ENCODE measurements at regions not wholly inside any gene's neighbourhood (a gene's known extent, or its start where the extent isn't known, plus 50 kb on each side); places are given as distances from the start of the nearest gene placed in this dataset.

DNA sequence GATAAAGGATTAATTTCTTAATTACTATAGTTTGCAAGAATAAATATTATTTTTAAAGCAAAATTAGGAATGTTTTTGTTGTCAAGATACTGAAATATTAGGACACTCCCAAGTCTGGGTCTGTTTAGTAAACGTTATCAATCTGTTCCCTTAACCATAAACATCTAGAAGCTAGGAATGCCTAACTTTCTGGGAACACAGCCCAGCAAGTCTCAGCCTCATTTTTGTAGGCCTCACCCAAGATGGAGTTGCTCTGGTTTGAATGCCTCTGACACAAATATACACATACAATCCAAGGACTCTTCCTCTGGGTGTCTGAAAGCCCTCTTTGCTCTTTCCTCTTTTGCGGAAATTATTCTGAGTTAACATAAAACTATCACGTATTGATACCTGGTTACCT is 487.4 kb upstream of the CELF2 start:
- no peak for DNase-seq

- DNase-seq: peak; percentile 38
Measured at GRCh38 chr10:10532236-10532635, 485.4 kb upstream of the CELF2 start.

- DNase-seq: no peak
Measured at GRCh38 chr10:10532826-10533225, 484.8 kb upstream of the CELF2 start.

DNA sequence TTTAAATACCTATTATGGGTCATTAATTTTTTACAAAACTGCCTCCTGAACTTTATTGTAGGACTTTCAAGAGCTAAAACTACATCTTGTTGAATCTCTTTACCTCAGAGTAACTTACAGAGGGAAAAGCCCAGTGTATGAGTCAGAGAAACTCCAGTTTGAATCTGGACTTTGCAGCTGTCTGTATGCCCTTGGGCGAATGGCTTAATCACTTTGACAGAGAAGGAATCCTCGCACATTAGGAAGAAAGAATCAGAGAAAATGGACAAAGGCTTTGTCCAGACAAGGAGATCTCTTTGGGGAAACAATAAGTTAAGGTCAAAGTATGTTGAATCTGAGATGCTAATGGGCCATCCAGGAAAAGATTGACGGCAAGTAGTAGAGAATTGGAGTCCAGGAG is 484.2 kb upstream of the CELF2 start:
- no peak for DNase-seq

- no peak for DNase-seq
Measured at GRCh38 chr10:10538326-10538725, 479.3 kb upstream of the CELF2 start.

DNA sequence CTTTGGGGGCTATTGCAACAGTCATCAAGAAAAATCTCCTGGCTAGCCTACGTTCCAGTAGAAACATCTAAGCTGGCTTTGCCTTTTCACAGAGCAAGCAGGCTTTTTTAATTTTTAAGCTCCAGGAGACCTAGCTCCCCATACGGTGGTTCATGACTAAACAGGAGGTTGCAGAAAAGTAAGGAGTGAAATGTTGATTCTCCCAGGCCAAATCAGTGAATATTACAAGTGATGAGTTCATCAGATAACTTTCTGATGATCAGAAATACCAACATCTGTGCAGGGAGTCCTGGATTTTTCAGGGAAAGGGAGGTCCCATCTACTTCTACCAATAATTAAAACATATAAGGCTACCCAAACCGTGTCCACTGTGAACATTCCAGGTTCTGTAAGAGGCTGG is 477.3 kb upstream of the CELF2 start:
- DNase-seq: no peak

- DNase-seq: no peak
Measured at GRCh38 chr10:10542477-10542876, 475.2 kb upstream of the CELF2 start.

- DNase-seq: no peak
Measured at GRCh38 chr10:10544890-10545289, 472.8 kb upstream of the CELF2 start.

DNA sequence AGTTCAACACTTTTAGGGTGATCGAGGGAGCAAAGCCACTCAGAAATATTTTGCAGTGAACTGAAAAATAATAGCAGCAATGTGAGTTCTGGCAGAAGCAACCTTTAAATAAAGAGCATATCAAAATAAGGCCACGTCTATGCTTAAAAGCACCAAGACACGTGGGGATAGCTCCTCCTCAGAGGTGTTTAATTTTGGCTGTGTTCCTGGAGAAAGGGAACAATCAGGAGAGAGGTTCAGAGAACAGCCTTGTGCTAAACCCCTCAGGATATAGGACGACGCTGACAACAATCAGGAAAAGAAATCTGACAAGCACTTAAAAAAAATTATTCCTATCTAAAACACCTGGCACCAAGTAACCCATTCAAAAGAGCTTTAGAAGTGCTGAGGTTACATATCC is 471.9 kb upstream of the CELF2 start:
- no peak for DNase-seq

DNA sequence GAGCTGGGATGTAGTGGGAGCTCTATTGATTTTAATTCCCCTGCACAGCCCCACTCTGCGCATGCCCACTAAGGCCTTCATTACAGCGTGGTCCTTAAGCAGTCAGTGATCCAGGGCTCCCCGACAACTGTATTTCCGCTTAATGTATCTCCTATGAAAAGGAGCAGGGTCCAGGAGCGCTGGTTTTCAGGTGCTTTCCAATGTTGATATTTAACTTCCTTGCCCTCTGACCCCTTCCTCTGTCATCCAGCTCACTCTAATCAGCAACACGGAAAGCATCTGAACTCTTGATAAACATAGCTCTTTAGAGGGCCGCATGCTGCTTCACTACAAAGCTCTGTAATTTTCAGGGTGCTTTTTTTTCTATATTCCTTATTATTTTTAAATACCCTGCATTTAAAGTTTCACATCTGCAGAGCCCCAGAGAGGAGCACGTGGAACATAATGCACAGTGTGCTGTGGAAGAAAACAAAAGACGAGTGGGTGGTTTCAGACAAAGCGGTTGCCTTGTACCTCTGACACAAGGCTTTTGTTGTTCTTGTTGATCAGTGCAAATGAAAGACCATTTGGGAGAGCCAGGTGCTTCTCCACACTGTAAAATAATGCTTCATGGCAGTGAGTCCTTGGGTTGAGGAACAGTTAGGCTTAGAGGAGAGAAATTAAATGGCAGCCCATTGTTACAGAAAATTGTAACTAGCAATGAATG is 465.9 kb upstream of the CELF2 start:
- no peak for DNase-seq

- DNase-seq: no peak
Measured at GRCh38 chr10:10552948-10553347, 464.7 kb upstream of the CELF2 start.

DNA sequence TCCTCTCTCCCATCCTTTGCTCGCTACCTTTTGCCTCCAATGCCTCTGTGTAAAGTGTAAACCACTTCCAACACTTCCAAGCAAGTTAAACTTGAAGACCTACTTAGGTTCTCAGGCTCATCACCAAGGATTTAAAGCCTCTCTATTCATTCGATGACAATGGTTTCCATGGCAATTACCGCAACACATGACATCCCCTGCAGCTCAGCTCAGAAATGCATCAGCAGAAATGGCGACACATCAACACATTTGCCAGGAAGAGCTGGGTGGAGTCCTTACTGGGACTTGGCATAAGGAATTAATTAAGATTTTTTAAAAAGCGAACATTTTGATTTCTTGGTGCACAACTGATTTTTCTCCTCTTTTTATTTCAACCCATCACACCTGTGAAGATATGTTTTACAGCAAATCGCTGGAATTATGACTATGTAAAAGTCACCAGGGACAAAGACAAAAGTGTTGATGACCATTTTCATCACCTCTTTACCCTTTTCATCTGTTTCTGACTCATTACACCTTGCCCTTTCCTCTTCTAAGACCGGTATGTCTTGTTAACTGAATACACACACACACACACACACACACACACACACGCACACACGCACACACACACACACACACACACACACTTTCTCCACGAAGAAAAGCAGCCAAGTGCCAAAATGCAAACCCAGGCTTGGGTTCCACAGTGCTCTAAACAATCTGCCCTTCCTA is 453.4 kb upstream of the CELF2 start:
- DNase-seq: no peak

DNA sequence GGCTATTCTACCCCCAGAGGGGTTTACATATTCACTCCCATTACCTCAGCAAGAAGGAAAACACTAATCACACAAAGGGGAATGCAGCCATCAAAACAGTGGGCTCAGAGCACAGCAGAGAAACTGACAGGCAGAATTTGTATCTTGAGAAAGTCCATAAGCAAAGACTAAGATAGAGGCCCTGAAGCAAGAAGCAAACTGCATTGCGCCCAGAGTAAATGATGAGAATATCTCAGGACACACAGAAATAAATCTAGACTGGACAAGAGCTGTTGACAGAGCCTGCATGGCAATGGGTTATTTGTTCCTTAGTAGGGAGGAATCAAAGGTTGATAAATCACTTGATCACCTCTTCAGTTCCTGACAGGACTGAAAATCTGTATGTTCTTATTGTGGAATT is 440.7 kb upstream of the CELF2 start:
- DNase-seq: no peak

DNA sequence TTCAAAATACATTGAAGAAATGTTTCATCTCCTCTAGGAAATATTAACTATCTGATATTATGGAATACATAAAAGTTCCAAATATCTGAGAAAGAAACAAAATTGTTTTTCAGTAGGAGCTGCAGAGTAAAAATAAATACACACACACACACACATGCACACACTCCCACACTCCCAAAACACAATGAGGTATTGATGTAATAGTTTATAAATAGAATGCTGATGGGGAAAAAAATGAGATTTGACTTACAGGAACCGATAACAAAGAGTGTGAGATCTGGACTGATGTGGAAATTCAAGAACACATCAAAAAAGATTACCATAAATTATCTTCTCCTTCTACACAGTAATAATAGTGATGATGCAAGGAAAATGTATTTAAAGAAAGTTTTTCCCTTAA is 438.0 kb upstream of the CELF2 start:
- DNase-seq: no peak

GRCh38 chr10:10584161-10584560 is 433.5 kb upstream of the CELF2 start:
- DNase-seq: no peak

- DNase-seq: no peak
Measured at GRCh38 chr10:10587744-10588393, 429.8 kb upstream of the CELF2 start.

DNA sequence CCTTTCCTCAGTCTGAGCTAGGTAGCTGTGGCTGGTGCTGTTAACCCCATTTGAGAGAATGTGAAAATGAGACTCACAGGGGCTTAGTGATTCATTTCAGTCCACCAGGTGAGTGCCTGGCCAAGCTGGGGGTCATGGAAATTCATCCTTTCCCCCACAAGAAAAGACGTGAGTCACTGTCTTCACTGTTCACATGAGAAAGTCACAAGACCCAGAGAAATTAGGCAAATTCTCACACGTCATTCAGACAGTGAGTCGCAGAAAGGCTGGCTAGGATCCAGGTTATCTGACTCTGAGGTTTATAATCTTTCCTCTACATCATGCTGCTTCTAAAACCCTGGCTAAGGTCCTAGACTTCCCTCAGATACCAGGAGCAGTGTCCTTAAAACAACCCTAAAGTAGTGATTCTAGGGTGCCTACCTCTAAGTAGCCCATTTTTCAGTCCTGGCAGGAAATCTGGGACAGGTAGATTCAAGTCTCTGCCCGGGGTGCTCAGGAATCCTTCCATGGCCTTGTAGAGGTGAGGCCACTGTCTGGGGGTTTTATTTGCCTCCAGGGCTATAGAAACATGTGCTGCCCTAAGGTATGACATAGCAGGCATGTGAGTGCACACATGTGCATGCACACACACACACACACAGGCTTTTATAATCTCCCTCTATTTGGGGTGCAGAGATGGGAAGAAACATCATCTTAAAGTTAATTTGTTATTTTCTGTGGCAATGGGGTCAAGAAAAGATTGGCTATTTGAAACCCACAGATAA is 427.9 kb upstream of the CELF2 start:
- no peak for DNase-seq

DNA sequence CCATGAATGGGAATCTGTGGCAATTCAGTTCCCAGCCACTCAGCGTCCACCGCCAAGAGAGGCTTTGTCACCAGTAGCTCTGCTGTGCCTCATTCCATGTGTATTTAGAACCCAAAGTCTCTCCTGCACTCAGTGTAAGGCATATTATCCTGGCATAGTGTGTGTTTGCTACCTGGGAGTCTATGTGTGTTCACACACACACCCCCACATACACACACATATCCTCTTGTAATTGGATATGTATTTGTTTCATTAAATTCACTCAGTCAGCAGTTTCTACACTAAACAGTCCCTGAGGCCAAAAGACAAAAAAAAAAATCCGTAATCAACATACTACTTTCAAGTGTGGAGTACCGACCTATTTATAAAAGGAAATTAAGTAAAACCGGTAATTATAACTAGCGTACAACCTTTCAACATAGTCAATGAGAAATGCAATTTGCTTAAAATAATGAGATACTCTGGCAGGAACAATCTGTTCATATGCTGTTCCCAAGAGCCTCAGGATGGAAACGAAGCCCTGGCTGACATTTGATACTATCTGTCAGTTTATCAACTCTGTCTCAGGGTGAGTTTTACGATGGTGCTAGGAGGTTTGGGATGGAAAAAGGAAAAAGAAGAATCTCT is 425.8 kb upstream of the CELF2 start:
- DNase-seq: no peak

- DNase-seq: no peak
Measured at GRCh38 chr10:10596256-10596655, 421.4 kb upstream of the CELF2 start.

- no peak for DNase-seq
Measured at GRCh38 chr10:10598297-10598696, 419.4 kb upstream of the CELF2 start.

GRCh38 chr10:10600004-10600403 is 417.7 kb upstream of the CELF2 start:
- DNase-seq: no peak

DNA sequence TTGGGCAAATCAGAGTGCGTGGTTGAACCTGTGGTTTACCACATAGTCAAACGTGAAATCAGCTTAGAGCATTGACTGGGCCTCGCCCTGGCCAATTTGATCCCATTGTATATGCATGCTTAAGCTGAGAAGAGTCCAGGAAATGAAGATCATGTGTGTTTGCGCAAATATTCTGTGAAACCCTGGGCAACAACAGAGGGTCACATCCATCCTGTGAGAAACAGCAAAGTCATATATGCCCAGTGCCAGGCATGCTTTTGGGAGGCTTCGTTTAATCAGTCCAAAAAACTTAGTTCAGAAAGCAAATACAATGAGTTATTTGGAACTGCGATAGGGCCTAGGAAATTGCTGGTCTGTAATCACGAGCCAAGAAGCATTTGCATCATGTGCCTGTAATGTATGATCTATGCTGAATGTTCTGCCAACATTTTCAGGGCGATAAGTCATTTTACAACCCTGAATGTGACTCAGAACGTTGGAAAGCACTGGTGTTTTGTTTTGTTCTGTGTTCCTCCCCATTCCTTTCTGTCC is 412.1 kb upstream of the CELF2 start:
- DNase-seq: no peak
